GM13977 (cell line): ENCODE measurements at regions not wholly inside any gene's neighbourhood (a gene's known extent, or its start where the extent isn't known, plus 50 kb on each side); places are given as distances from the start of the nearest gene placed in this dataset.

ENCODE experiments used
- DNase-seq: peaks from one replicate; pipeline ENCODE4 v3.0.0; 2012; ENCODE audit warnings: low spot score
- CTCF ChIP-seq: IDR thresholded peaks from 2 replicates; pipeline ENCODE4 v1.5.1; 2012; ENCODE audit warnings: mild to moderate bottlenecking, control low read depth; ENCODE audit not compliant: insufficient read depth; ENCODE audit errors: extremely low read depth, missing control alignments
- in situ Hi-C: fragments of 300-500 bp; cut with MboI; formaldehyde crosslinking; loops from one replicate; pipeline ENCODE4 v1.12.0; 2022; ENCODE audit warnings: low sequenced_read_pairs, low pct_unique_long_range_greater_than_20kb, mixed read lengths, inconsistent platforms; ENCODE audit not compliant: unreplicated experiment

- no peak for TF ChIP-seq CTCF
- DNase-seq, result no peak
- in situ Hi-C loops, result no loop called here
These were observed 326.2 kb downstream of the MYCN start for GRCh38 chr2:16266571-16266970.

DNA sequence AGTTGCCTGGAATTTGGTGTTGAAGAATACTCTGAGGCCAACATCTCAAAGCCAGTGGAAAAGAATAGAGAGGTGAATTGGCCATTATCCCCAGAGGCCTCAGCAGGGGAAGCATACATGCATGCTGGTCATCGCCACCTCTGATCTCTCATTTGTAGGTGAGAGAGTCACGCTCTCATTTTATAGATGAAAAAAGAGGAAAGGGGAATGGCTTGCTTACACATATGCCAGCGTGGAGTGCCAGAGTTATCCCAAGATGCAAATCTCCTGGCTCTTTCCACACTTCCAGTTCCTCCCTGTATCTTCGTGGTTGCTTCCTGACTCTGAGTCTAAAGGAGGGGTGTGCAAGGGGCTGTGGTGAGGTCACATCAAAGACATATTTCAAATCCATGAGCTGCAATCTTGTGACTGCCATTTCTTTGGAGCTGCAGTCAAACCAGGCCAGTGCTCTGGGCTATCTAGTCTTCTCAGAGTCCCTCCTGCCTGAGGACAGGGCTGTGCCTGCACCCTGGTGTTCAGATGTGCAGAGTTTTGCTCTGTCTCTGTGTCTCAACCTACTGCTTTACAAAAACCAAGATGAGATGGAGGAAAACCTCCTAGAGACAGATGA, 324.7 kb downstream of the MYCN start:
- DNase-seq, result no peak
- no peak for TF ChIP-seq CTCF
- in situ Hi-C loops, result no loop called here

DNA sequence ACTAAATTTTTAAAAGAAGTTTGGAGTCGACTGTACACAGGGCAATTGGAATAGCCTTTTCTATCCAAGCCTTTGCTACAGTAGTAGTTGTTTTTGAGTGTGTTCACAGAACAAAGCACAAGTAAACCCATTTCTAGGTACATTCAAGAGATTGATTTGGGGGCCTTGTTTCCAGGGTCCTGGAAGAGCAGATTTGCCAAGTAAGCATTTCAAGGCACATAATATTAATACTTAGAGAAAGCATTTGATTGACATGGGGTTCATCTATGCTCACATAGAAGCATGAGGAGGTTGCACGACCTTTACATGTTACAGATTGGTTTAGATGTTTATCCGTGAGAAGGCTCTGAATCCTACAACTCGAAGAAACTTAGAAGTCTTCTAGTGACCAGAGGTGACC, 324.1 kb downstream of the MYCN start:
- TF ChIP-seq CTCF, result no peak
- in situ Hi-C loops, result no loop called here
- no peak for DNase-seq

DNA sequence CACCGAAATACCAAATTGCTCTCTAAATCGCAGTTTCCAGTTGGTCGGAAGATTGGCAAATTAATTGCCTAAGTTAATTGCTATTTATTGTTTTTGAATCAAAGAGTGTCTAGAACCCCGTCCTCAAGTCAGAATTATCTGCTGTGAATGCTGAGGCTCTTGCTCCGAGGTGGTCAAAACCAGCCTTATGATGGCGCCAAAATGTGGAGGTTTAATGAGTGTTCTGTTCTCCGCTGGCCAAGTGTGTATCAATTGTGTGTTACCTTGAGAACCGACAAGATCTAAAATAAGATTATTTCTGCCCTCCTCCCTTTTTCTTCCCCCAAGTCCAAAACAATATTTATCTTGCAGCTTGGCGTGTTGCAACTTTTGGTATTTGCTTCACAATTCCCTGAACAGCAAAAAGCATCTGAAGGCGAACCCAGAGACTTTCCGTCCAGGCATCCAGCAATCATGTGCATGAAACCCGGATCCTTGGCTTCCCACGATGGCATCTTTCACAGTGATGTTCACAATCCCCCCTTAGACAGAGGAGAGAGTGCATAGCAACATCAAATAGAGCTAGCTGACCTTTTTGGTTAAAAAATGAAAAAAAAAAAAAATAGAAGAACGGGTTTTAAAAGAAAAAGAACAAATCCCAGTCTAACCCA, 323.0 kb downstream of the MYCN start:
- DNase-seq, result no peak
- no peak for TF ChIP-seq CTCF
- in situ Hi-C loops, result no loop called here

DNA sequence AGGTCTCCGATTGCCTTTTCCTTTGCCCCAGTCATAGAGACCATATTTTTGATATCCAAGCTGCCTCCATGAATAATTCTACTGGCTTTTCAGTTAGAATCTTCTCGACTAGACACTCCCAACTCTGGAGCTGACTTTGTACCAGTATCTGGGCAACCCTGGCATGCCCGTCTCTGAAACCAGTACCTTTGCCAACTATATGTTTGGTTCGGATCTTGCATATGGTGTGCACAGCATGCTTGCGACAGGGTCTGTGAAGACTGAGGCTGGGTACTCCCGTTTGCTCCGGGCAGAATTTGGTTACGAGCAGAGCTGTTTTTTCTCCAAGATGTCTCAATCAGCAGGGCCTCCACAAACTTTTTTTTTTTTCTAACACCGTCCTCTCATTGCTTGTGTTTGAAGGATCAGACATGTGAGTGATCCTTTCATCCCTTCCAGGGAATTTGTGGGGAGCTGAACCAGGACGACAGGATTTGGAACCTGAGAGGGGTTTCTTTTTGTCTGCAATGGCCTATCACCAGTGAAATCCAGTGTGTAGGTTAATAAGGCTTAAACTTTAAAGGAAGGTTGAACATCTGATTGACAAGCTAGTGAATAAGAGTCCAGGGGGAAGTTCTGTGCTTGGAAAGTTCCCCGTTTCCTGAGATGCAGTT, 322.3 kb downstream of the MYCN start:
- no peak for DNase-seq
- no peak for TF ChIP-seq CTCF
- in situ Hi-C loops, result no loop called here

GRCh38 chr2:16261791-16262190, 321.4 kb downstream of the MYCN start:
- in situ Hi-C loops, result no loop called here
- no peak for TF ChIP-seq CTCF
- DNase-seq, result no peak
